ENCODE measurements at regions not wholly inside any gene's neighbourhood (a gene's known extent, or its start where the extent isn't known, plus 50 kb on each side); places are given as distances from the start of the nearest gene placed in this dataset.

- no peak for DNase-seq
These were observed 420.1 kb downstream of the VRK1 start for GRCh38 chr14:97217111-97217885.

- DNase-seq, result no peak
These were observed 421.1 kb downstream of the VRK1 start for GRCh38 chr14:97218274-97218673.

- DNase-seq, result peak; percentile 9
These were observed 421.7 kb downstream of the VRK1 start for GRCh38 chr14:97218691-97219430.

- DNase-seq, result no peak
These were observed 422.3 kb downstream of the VRK1 start for GRCh38 chr14:97219431-97220017.

- no peak for DNase-seq
These were observed 424.5 kb downstream of the VRK1 start for GRCh38 chr14:97221572-97222285.

GRCh38 chr14:97224016-97224415, 426.8 kb downstream of the VRK1 start:
- no peak for DNase-seq

- no peak for DNase-seq
These were observed 432.9 kb downstream of the VRK1 start for GRCh38 chr14:97230051-97230450.

GRCh38 chr14:97233319-97233985, 436.3 kb downstream of the VRK1 start:
- DNase-seq, result no peak

- DNase-seq, result no peak
These were observed 449.5 kb downstream of the VRK1 start for GRCh38 chr14:97246648-97247047.

- no peak for DNase-seq
These were observed 451.8 kb downstream of the VRK1 start for GRCh38 chr14:97248973-97249372.

- no peak for DNase-seq
These were observed 453.7 kb downstream of the VRK1 start for GRCh38 chr14:97250931-97251330.

- no peak for DNase-seq
These were observed 454.4 kb downstream of the VRK1 start for GRCh38 chr14:97251491-97252155.

GRCh38 chr14:97253756-97254155, 456.6 kb downstream of the VRK1 start:
- DNase-seq, result no peak

GRCh38 chr14:97262336-97262735, 465.2 kb downstream of the VRK1 start:
- no peak for DNase-seq

- DNase-seq, result no peak
These were observed 467.5 kb downstream of the VRK1 start for GRCh38 chr14:97264516-97265230.

GRCh38 chr14:97266653-97267052, 469.5 kb downstream of the VRK1 start:
- DNase-seq, result no peak

- no peak for DNase-seq
These were observed 470.3 kb downstream of the VRK1 start for GRCh38 chr14:97267509-97267908.

GRCh38 chr14:97268097-97268496, 470.9 kb downstream of the VRK1 start:
- no peak for DNase-seq

GRCh38 chr14:97270308-97270707, 473.1 kb downstream of the VRK1 start:
- no peak for DNase-seq

- no peak for DNase-seq
These were observed 474.3 kb downstream of the VRK1 start for GRCh38 chr14:97271451-97271960.

- DNase-seq, result no peak
These were observed 476.4 kb downstream of the VRK1 start for GRCh38 chr14:97273540-97273939.
